ENCODE measurements at regions not wholly inside any gene's neighbourhood (a gene's known extent, or its start where the extent isn't known, plus 50 kb on each side); places are given as distances from the start of the nearest gene placed in this dataset.
"Not testable (repeated sequence)": the region's sequence is repeated elsewhere in the genome, so short reads cannot be mapped to it uniquely, and the experiment has no call there.

DNA sequence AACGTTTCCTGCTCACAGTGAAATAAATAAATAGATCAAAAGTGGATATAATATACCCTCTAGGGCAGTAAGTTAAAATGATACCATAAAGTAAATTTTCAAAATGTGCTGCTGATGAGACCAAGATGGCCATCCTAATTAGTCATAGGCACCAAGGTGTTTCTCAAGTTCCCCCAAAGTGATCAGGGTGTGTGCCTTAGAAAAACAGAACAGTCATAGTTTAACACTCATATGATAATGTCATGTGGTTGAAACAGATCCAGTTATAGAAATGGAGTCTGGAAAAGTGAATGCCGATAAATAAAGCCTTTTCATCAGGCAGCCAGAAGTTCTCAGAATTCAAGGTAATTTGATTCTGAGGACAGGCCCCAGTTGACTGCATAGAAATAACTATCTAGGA is 161.5 kb upstream of the CDKN2B start:
- Mint-ChIP-seq H3K36me3 (ENCODE audit: low read depth) (no peaks in the 10 kb centered on the region), H3K9me3 (no peaks in the 10 kb centered on the region), H3K27me3 (ENCODE audit: low read depth) (no peaks in the 10 kb centered on the region), H3K4me3 (no peak overlapping the region), H3K27ac (ENCODE audit: unreplicated experiment) (no peak overlapping the region), H3K4me1 (no peaks in the 10 kb centered on the region)
- no peak for DNase-seq (ENCODE audit: low read depth, low spot score)
- TF ChIP-seq CTCF (conservative IDR thresholded peaks at IDR 0.05): no peak

DNA sequence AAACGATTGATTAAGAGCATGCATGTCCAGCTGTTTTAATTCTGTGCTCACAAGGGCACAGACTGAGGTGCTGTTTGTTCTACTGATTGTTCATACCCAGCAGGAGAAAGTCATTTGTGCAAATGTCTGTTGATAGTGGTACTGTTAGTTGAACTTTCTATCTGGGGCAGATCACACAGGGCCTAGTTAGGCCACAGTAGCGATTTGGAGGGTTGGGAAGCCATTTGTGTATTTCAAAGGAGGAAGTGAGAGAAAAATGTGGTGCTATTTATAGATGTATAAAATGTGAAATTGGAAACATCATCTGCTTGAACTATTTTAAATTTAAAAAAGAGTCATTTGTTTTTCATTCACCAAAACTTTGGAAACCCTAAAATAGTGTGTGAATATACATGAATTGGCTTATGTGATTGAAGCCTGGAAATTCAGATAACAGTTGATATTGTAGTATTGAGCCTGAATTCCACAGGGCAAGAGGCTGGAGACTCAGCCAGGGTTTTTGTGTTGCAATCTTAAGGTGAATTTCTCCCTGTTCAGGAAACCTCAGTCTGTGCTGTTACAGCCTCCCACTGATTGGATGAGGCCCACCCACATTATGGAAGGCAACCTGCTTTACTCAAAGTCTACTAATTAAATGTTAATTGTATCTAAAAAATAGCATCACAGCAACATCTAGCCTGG is 162.0 kb upstream of the CDKN2B start:
- TF ChIP-seq CTCF (conservative IDR thresholded peaks at IDR 0.05): no peak
- no peaks in the 10 kb centered on the region for H3K9me3 Mint-ChIP-seq
- no peaks in the 10 kb centered on the region for H3K4me1 Mint-ChIP-seq
- H3K27ac Mint-ChIP-seq (ENCODE audit: unreplicated experiment): no peak overlapping the region
- no peaks in the 10 kb centered on the region for H3K36me3 Mint-ChIP-seq (ENCODE audit: low read depth)
- no peak overlapping the region for H3K4me3 Mint-ChIP-seq
- no peak for DNase-seq (ENCODE audit: low read depth, low spot score)
- no peaks in the 10 kb centered on the region for H3K27me3 Mint-ChIP-seq (ENCODE audit: low read depth)

DNA sequence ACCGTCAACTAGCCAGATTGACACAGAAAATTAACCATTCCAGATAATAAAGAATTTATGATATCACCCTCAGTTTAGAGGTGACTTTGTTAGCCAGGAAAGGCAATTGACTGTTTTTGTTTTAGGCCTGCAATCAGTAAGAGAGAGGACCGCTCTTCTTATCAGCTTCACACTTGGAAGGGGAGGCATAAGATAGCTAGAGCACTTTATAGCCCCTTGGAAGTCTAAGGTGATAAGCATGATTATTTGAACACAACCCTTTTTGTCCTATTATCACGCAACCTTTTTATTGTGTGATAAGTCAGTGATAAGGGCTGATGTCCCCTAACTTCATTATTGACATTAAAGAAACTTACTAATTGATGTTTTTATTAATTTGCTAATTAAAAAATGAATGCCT is 162.6 kb upstream of the CDKN2B start:
- TF ChIP-seq CTCF (conservative IDR thresholded peaks at IDR 0.05): no peak
- no peaks in the 10 kb centered on the region for H3K27me3 Mint-ChIP-seq (ENCODE audit: low read depth)
- H3K4me1 Mint-ChIP-seq: no peaks in the 10 kb centered on the region
- no peaks in the 10 kb centered on the region for H3K36me3 Mint-ChIP-seq (ENCODE audit: low read depth)
- no peak for DNase-seq (ENCODE audit: low read depth, low spot score)
- no peaks in the 10 kb centered on the region for H3K9me3 Mint-ChIP-seq
- H3K27ac Mint-ChIP-seq (ENCODE audit: unreplicated experiment): no peak overlapping the region
- no peak overlapping the region for H3K4me3 Mint-ChIP-seq

DNA sequence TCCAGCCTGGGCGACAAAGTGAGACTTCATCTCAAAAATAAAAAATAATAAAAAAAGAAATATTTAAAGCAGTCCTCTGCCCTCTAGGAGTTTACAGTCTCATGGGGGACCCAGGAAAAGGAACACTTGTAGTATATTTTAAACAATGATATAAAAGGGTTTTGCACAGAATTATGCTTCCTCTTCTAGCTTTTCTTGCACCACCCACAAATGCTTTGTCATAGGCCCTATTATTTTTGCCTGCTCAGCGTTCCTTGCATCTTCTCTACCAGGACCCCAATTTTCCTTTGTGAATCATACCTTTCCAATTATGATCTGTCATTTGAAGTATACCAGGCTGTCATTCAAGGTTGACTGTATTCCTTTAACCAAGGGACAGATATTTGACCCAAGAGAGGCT is 164.8 kb upstream of the CDKN2B start:
- H3K36me3 Mint-ChIP-seq (ENCODE audit: low read depth): no peaks in the 10 kb centered on the region
- H3K9me3 Mint-ChIP-seq: peaks cover 3% of the 10 kb centered on the region
- H3K4me1 Mint-ChIP-seq: no peaks in the 10 kb centered on the region
- DNase-seq (ENCODE audit: low read depth, low spot score): no peak
- no peak overlapping the region for H3K27ac Mint-ChIP-seq (ENCODE audit: unreplicated experiment)
- H3K27me3 Mint-ChIP-seq (ENCODE audit: low read depth): peaks cover under 1% of the 10 kb centered on the region
- H3K4me3 Mint-ChIP-seq: no peak overlapping the region
- TF ChIP-seq CTCF (conservative IDR thresholded peaks at IDR 0.05): no peak

DNA sequence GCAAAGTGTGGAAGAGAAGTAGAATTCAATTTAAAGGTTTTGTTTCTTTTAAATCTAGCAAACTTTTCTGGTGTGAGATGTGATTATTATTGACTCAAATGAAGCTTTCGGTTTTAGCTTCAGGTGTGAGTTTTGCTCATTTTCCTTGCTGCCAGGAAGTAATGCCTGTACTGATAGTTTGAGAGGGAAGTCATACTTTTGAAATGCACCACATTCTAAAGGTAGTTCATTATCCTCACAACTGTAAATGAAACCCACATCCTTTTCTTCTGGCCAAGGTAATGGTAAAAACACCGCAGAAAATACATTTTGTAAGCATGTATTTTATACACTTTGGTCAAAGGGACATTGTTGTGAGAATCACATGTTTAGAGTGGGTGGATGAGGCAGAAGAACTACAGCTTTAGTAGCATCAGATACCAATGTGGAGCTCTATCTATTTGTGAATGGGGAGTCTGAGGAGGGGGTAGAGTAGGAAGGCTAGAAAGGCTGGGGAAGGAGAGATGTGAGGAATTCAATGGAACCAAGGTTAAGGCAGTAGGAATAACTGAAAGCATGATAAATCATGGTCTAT is 167.0 kb upstream of the CDKN2B start:
- TF ChIP-seq CTCF (conservative IDR thresholded peaks at IDR 0.05): no peak
- peaks cover 3% of the 10 kb centered on the region for H3K27me3 Mint-ChIP-seq (ENCODE audit: low read depth)
- no peak overlapping the region for H3K27ac Mint-ChIP-seq (ENCODE audit: unreplicated experiment)
- no peak for DNase-seq (ENCODE audit: low read depth, low spot score)
- peaks cover 5% of the 10 kb centered on the region for H3K9me3 Mint-ChIP-seq
- no peak overlapping the region for H3K4me3 Mint-ChIP-seq
- no peaks in the 10 kb centered on the region for H3K36me3 Mint-ChIP-seq (ENCODE audit: low read depth)
- no peaks in the 10 kb centered on the region for H3K4me1 Mint-ChIP-seq

DNA sequence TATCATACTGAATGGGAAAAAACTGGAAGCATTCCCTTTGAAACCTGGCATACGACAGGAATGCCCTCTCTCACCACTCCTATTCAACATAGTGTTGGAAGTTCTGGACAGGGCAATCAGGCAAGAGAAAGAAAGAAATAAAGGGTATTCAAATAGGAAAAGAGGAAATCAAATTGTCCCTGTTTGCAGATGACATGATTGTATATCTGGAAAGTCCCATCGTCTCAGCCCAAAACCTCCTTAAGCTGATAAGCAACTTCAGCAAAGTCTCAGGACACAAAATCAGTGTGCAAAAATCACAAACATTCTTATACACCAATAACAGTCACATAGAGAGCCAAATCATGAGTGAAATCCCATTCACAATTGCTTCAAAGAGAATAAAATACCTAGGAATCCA is 171.9 kb upstream of the CDKN2B start:
- not testable (repeated sequence) for DNase-seq (ENCODE audit: low read depth, low spot score); H3K27ac Mint-ChIP-seq (ENCODE audit: unreplicated experiment); H3K4me1 Mint-ChIP-seq; H3K4me3 Mint-ChIP-seq; H3K9me3 Mint-ChIP-seq; H3K36me3 Mint-ChIP-seq (ENCODE audit: low read depth); H3K27me3 Mint-ChIP-seq (ENCODE audit: low read depth)

Measured in neural crest cell (in vitro differentiated cells).